Lower leg skin (tissue), 3 donors: ENCODE measurements at regions not wholly inside any gene's neighbourhood (a gene's known extent, or its start where the extent isn't known, plus 50 kb on each side); places are given as distances from the start of the nearest gene placed in this dataset.

ENCODE experiments used
- POLR2A ChIP-seq, 2 donors: fragments of 450-650 bp; IDR thresholded peaks; one replicate each; pipeline ENCODE4 v1.6.1; 2016 to 2017; ENCODE audit warnings: antibody characterized with exemption in 2 of 2, mild to moderate bottlenecking in 1 of 2, moderate library complexity in 1 of 2
- TF ChIP-seq, protein P1 (sequence below), 3 donors: fragments of 450-650 bp; IDR thresholded peaks; one replicate each; pipeline ENCODE4 v1.5.1; 2016; ENCODE audit warnings: antibody characterized with exemption in 3 of 3, mild to moderate bottlenecking in 3 of 3, moderate library complexity in 2 of 3

DNA sequence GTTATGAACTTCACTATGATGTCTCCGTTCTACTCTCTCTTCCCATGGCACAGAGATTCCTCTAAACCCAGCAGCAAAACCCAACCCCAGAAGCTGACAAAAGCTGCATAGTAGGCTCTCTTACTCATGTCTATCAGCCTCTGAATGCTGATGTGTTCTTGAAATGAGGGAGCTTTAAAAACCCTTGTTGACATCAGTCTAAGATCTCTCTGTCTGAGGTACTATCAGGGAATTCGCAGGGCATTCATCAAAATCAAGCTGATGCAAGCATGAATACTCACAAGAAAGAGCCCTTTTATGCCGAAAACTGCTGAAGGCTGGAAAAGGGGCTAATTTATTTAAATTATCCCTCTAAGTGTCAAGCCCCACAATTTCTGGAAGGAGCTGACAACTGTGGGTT is 710.6 kb upstream of the FANCL start:
- TF ChIP-seq, protein P1, sequence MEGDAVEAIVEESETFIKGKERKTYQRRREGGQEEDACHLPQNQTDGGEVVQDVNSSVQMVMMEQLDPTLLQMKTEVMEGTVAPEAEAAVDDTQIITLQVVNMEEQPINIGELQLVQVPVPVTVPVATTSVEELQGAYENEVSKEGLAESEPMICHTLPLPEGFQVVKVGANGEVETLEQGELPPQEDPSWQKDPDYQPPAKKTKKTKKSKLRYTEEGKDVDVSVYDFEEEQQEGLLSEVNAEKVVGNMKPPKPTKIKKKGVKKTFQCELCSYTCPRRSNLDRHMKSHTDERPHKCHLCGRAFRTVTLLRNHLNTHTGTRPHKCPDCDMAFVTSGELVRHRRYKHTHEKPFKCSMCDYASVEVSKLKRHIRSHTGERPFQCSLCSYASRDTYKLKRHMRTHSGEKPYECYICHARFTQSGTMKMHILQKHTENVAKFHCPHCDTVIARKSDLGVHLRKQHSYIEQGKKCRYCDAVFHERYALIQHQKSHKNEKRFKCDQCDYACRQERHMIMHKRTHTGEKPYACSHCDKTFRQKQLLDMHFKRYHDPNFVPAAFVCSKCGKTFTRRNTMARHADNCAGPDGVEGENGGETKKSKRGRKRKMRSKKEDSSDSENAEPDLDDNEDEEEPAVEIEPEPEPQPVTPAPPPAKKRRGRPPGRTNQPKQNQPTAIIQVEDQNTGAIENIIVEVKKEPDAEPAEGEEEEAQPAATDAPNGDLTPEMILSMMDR (IDR thresholded peaks at IDR 0.05), result no peak
- no peak for TF ChIP-seq POLR2A (IDR thresholded peaks at IDR 0.05)
